ENCODE measurements at regions not wholly inside any gene's neighbourhood (a gene's known extent, or its start where the extent isn't known, plus 50 kb on each side); places are given as distances from the start of the nearest gene placed in this dataset.
A peak's percentile ranks its signal among the peaks of the same experiment; 100 is the strongest.

- no peaks in the 10 kb centered on the region for H3K9me3 ChIP-seq (ENCODE audit: control insufficient read depth in 1 of 2, insufficient read depth in 1 of 2, low read length in 2 of 2)
- Mint-ChIP-seq H3K27ac (peak overlapping the region; percentile 96), H3K36me3 (ENCODE audit: low read depth) (no peaks in the 10 kb centered on the region), H3K27me3 (no peaks in the 10 kb centered on the region), H3K4me1 (ENCODE audit: low read depth) (peaks cover 47% of the 10 kb centered on the region), H3K4me3 (peak overlapping the region; percentile 11), H3K9me3 (no peaks in the 10 kb centered on the region)
- no peak overlapping the region for H3K4me3 ChIP-seq (ENCODE audit: low read length)
- H3K27me3 ChIP-seq (ENCODE audit: control insufficient read depth in 1 of 2, insufficient read depth in 2 of 2, low read length in 2 of 2) = no peaks in the 10 kb centered on the region
- H3K27ac ChIP-seq (ENCODE audit: low read depth in 1 of 2, low read length in 2 of 2) = no peak overlapping the region
- ATAC-seq (ENCODE audit: poor library complexity) = no peak
- peaks cover 12% of the 10 kb centered on the region for H3K4me1 ChIP-seq (ENCODE audit: insufficient read depth, low read length)
- intact Hi-C loops (cut with DNase I, micrococcal nuclease) = loop anchor here in 1 of 2 experiments (5.0 to 10.0 kb wide), 3 partner anchors 65 to 523 kb away; partner anchors contain the start of gene SH2D1A
- DNase-seq = no peak
- no peaks in the 10 kb centered on the region for H3K36me3 ChIP-seq (ENCODE audit: insufficient read depth, low read length)
- no peak for TF ChIP-seq CTCF (IDR thresholded peaks at IDR 0.05)
- POLR2A ChIA-PET = interaction anchor here (1.2 to 3.0 kb wide), 4 partner anchors 11 to 392 kb away, joined by 3 to 29 read pairs (median 4); no protein-coding TSS in a partner anchor
- CTCF ChIA-PET = no interaction called here
These were observed 391.4 kb downstream of the SH2D1A start for GRCh38 chrX:124737771-124738170.

GRCh38 chrX:124747295-124747694, 400.9 kb downstream of the SH2D1A start:
- no peak for DNase-seq
- no peak overlapping the region for H3K4me3 ChIP-seq (ENCODE audit: low read length)
- POLR2A ChIA-PET = interaction anchor here (2.3 kb wide), 1 partner anchor 11 kb away, joined by 9 read pairs; no protein-coding TSS in a partner anchor
- no peak overlapping the region for H3K4me3 Mint-ChIP-seq
- H3K27ac Mint-ChIP-seq = no peak overlapping the region
- no peaks in the 10 kb centered on the region for H3K27me3 Mint-ChIP-seq
- H3K36me3 ChIP-seq (ENCODE audit: insufficient read depth, low read length) = no peaks in the 10 kb centered on the region
- no peaks in the 10 kb centered on the region for H3K9me3 ChIP-seq (ENCODE audit: control insufficient read depth in 1 of 2, insufficient read depth in 1 of 2, low read length in 2 of 2)
- no peak for ATAC-seq (ENCODE audit: poor library complexity)
- TF ChIP-seq CTCF (IDR thresholded peaks at IDR 0.05) = no peak
- intact Hi-C loops (cut with DNase I, micrococcal nuclease) = no loop called here
- H3K4me1 Mint-ChIP-seq (ENCODE audit: low read depth) = peaks cover 4% of the 10 kb centered on the region
- no peak overlapping the region for H3K27ac ChIP-seq (ENCODE audit: low read depth in 1 of 2, low read length in 2 of 2)
- H3K9me3 Mint-ChIP-seq = no peaks in the 10 kb centered on the region
- CTCF ChIA-PET = no interaction called here
- H3K4me1 ChIP-seq (ENCODE audit: insufficient read depth, low read length) = no peaks in the 10 kb centered on the region
- H3K27me3 ChIP-seq (ENCODE audit: control insufficient read depth in 1 of 2, insufficient read depth in 2 of 2, low read length in 2 of 2) = no peaks in the 10 kb centered on the region
- no peaks in the 10 kb centered on the region for H3K36me3 Mint-ChIP-seq (ENCODE audit: low read depth)

DNA sequence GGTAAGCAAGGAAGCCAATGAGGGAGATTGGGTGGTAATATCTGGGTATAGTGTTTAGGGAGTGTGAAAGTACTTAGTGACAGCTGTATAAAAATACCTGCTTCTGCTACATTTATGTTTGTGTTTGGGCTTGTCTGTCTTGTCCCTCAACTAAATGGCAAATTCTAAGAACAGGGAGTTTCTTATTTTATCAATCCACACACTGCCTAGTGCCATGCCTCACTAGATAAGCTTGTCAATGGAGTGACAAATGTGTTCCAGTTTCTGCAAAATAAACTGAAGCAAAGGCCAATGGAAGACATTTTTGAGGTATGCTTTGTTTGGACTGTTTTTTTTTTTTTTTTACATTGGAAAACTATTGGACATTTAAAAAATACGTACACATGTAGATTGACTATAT, 418.0 kb downstream of the SH2D1A start:
- H3K27me3 Mint-ChIP-seq = no peaks in the 10 kb centered on the region
- CTCF ChIA-PET = no interaction called here
- no peaks in the 10 kb centered on the region for H3K9me3 Mint-ChIP-seq
- intact Hi-C loops (cut with DNase I, micrococcal nuclease) = no loop called here
- TF ChIP-seq CTCF (IDR thresholded peaks at IDR 0.05) = no peak
- ATAC-seq (ENCODE audit: poor library complexity) (no peak), DNase-seq (no peak)
- Histone ChIP-seq H3K27ac (ENCODE audit: low read depth in 1 of 2, low read length in 2 of 2) (no peak overlapping the region), H3K9me3 (ENCODE audit: control insufficient read depth in 1 of 2, insufficient read depth in 1 of 2, low read length in 2 of 2) (no peaks in the 10 kb centered on the region), H3K4me1 (ENCODE audit: insufficient read depth, low read length) (no peaks in the 10 kb centered on the region), H3K4me3 (ENCODE audit: low read length) (no peak overlapping the region), H3K36me3 (ENCODE audit: insufficient read depth, low read length) (no peaks in the 10 kb centered on the region), H3K27me3 (ENCODE audit: control insufficient read depth in 1 of 2, insufficient read depth in 2 of 2, low read length in 2 of 2) (no peaks in the 10 kb centered on the region)
- no peak overlapping the region for H3K27ac Mint-ChIP-seq
- H3K36me3 Mint-ChIP-seq (ENCODE audit: low read depth) = no peaks in the 10 kb centered on the region
- no peaks in the 10 kb centered on the region for H3K4me1 Mint-ChIP-seq (ENCODE audit: low read depth)
- POLR2A ChIA-PET = no interaction called here
- no peak overlapping the region for H3K4me3 Mint-ChIP-seq
